K562 (cell line): ENCODE measurements at regions not wholly inside any gene's neighbourhood (a gene's known extent, or its start where the extent isn't known, plus 50 kb on each side); places are given as distances from the start of the nearest gene placed in this dataset.

Source experiments
- ATAC-seq: fragments of 200-7000 bp; cut with Tn5 transposase; 3 replicates; pipeline ENCODE4 v1.9.1; 2020; ENCODE audit warnings: moderate library complexity
- BruUV-seq: library from RNA; stranded (reverse); fragments of 400-500 nt; replicated peaks from 2 replicates; lab custom pipeline; 2021; lab: Mats Ljungman, UMichigan
- CTCF ChIA-PET: fragments of 300-600 bp; formaldehyde crosslinking; extraction: SDS; loops from one replicate; lab custom pipeline; 2021; ENCODE audit warnings: low intra/inter-chr PET ratio; lab: Yijun Ruan, JAX
- POLR2A ChIA-PET: fragments of 300-600, 350-650 bp; sonication (Branson Sonifier 250); formaldehyde crosslinking; extraction: SDS; loops from one replicate; lab custom pipeline; 2021; ENCODE audit warnings: antibody characterized with exemption, inconsistent platforms; lab: Yijun Ruan, JAX
- DNase-seq, 4 experiments: peaks; one replicate each; pipeline versions ENCODE4 v3.0.0 to v3.0.0-alpha.2; 2011 to 2018; ENCODE audit warnings: low spot score in 3 of 4, mixed read lengths in 3 of 4; ENCODE audit errors: extremely low read depth in 1 of 4
- FAIRE-seq: peaks from 2 replicates; lab custom pipeline; 2011; peaks lifted over from hg19 to GRCh38; lab: Jason Lieb, UNC
- H2AFZ ChIP-seq: 2 replicates; pipeline ENCODE4 v1.6.0; 2011; ENCODE audit warnings: low read depth, low read length, control low read depth, inconsistent platforms
- H3K27ac ChIP-seq: fragments of 200-600 bp; 3 replicates; pipeline ENCODE4 v1.8.0; 2011; ENCODE audit warnings: low read depth, mild to moderate bottlenecking, control low read depth, inconsistent platforms, low read length, moderate library complexity, mixed read lengths; ENCODE audit errors: extremely low read depth
- H3K27me3 ChIP-seq, 2 experiments: fragments of 300-600 bp in 1 of 2; 2 replicates in 1 of 2; 3 replicates in 1 of 2; pipeline versions ENCODE4 v1.6.0 to v1.8.0; 2011; ENCODE audit warnings: inconsistent platforms in 2 of 2, low read length in 2 of 2, mild to moderate bottlenecking in 1 of 2, mixed read lengths in 1 of 2, moderate library complexity in 1 of 2; ENCODE audit not compliant: control insufficient read depth in 2 of 2, insufficient read depth in 2 of 2
- H3K36me3 ChIP-seq: fragments of 300-600 bp; 3 replicates; pipeline ENCODE4 v1.8.0; 2011; ENCODE audit warnings: mild to moderate bottlenecking, low read length, inconsistent platforms; ENCODE audit not compliant: control insufficient read depth, insufficient read depth
- H3K4me1 ChIP-seq, 2 experiments: fragments of 200-600 bp in 1 of 2; replicated peaks in 1 of 2; 2 replicates in 1 of 2; 3 replicates in 1 of 2; pipeline versions ENCODE4 v1.5.1 to v1.8.0; 2011; ENCODE audit warnings: inconsistent platforms in 2 of 2, low read length in 2 of 2, mild to moderate bottlenecking in 1 of 2, mixed read lengths in 1 of 2, moderate library complexity in 1 of 2; ENCODE audit not compliant: control insufficient read depth in 2 of 2, insufficient read depth in 2 of 2
- H3K4me2 ChIP-seq: 2 replicates; pipeline ENCODE4 v1.6.1; 2011; ENCODE audit warnings: low read length, control low read depth, inconsistent platforms, mixed read lengths; ENCODE audit not compliant: insufficient read depth
- H3K4me3 ChIP-seq: fragments of 200-600 bp; sonication (generic), shearing (Covaris generic); 2 replicates; pipeline ENCODE4 v1.5.1; 2016; ENCODE audit warnings: control low read depth, inconsistent platforms
- H3K79me2 ChIP-seq: fragments of 200-600 bp; 3 replicates; pipeline ENCODE4 v1.8.0; 2011; ENCODE audit warnings: low read length, inconsistent platforms; ENCODE audit not compliant: control insufficient read depth, insufficient read depth
- H3K9ac ChIP-seq, 2 experiments: 2 replicates each; pipeline versions ENCODE4 v1.6.0 to v1.6.1; 2011; ENCODE audit warnings: low read depth in 2 of 2, low read length in 2 of 2, control low read depth in 1 of 2, inconsistent platforms in 1 of 2, mild to moderate bottlenecking in 1 of 2, mixed read lengths in 1 of 2; ENCODE audit not compliant: insufficient read depth in 1 of 2
- H3K9me1 ChIP-seq: one replicate; pipeline ENCODE4 v1.6.0; 2011; ENCODE audit warnings: inconsistent platforms, mild to moderate bottlenecking, low read length, moderate library complexity; ENCODE audit not compliant: control insufficient read depth, insufficient read depth
- H3K9me3 ChIP-seq: replicated peaks from 2 replicates; pipeline ENCODE4 v1.5.1; 2011; ENCODE audit warnings: low read depth, low read length, inconsistent platforms; ENCODE audit not compliant: control insufficient read depth, insufficient read depth
- H4K20me1 ChIP-seq: replicated peaks from 2 replicates; pipeline ENCODE4 v1.6.1; 2011; ENCODE audit warnings: low read length, inconsistent platforms, mixed read lengths; ENCODE audit not compliant: control insufficient read depth, insufficient read depth
- CEBPB ChIP-seq: fragments of 450-650 bp; IDR thresholded peaks from 2 replicates; pipeline ENCODE4 v1.6.1; 2016; ENCODE audit warnings: missing genetic modification characterization, missing compliant biosample characterization
- CEBPG ChIP-seq, 3 experiments: fragments of 200-800 bp in 1 of 3; sonication (Bioruptor generic) in 1 of 3; sonication (generic) in 1 of 3; formaldehyde crosslinking in 1 of 3; IDR thresholded peaks in 2 of 3; conservative IDR thresholded peaks in 1 of 3; 2 replicates each; pipeline versions ENCODE4 v1.6.1 to v1.8.0; 2016 to 2022; ENCODE audit warnings: missing compliant biosample characterization in 2 of 3, missing genetic modification characterization in 2 of 3, mild to moderate bottlenecking in 1 of 3, missing genetic modification reagents in 1 of 3
- WGBS: fragments of 100-300 bp; shearing (Covaris generic); methylation state at CpG from one replicate; pipeline ENCODE4 v1.1.6; 2016; ENCODE audit warnings: low coverage, mixed read lengths; ENCODE audit not compliant: insufficient coverage; ENCODE audit errors: missing lambda C conversion rate; 5-methylcytosine and 5-hydroxymethylcytosine counted together
- in situ Hi-C: fragments of 300-500 bp; cut with MboI; formaldehyde crosslinking; loops from 4 replicates; pipeline ENCODE4 v1.15.0; 2018; ENCODE audit warnings: inconsistent platforms, mixed read lengths
- intact Hi-C: fragments of 100-400 bp; cut with micrococcal nuclease; formaldehyde crosslinking; loops from 2 replicates; pipeline ENCODE4 v1.14.2; 2022
- TF ChIP-seq, protein P1 (sequence below), 2 experiments: IDR thresholded peaks; 2 replicates each; pipeline ENCODE4 v1.6.1; 2011; ENCODE audit warnings: borderline replicate concordance in 1 of 2, control low read depth in 1 of 2, low read depth in 1 of 2, low read length in 1 of 2, mild to moderate bottlenecking in 1 of 2, mixed read lengths in 1 of 2, moderate library complexity in 1 of 2; ENCODE audit not compliant: insufficient read depth in 1 of 2, insufficient read length in 1 of 2, poor library complexity in 1 of 2, severe bottlenecking in 1 of 2; ENCODE audit errors: extremely low read depth in 1 of 2

DNA sequence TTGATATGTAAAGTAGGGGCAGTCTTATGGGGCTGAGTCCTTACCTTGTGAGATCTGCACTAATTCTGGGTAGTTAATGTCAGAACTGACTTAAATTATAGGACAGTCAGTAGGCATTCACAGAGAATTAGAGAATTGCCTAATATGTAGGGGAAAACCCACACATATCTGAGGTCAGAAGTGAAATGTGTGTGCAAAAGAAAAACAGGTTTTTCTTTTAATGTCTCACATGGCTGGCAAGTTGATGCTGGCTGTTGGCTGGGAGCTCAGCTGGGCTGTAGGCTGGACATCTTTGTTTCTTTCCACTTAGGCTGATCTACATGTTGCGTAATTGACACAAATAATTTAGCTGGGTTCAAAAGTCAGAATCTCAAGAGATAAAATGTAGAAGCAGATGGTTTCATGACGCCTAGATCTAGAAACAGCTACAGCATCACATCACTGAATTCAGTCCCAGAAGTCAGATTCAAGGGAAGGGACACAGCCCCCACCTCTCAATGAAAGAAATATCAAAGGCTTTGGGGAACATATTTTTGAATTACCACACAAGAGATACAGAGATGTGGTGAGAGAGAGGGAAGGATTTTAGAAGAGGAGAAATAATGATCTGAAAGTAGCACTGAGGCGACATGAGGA lies 98.9 kb downstream of the TNFSF18 start:
- H4K20me1 ChIP-seq = no peaks in the 10 kb centered on the region
- DNase-seq = no peak
- TF ChIP-seq, protein P1, sequence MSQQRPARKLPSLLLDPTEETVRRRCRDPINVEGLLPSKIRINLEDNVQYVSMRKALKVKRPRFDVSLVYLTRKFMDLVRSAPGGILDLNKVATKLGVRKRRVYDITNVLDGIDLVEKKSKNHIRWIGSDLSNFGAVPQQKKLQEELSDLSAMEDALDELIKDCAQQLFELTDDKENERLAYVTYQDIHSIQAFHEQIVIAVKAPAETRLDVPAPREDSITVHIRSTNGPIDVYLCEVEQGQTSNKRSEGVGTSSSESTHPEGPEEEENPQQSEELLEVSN (IDR thresholded peaks at IDR 0.05; ENCODE audit: borderline replicate concordance in 1 of 2, extremely low read depth in 1 of 2, insufficient read depth in 1 of 2, insufficient read length in 1 of 2, low read depth in 1 of 2, low read length in 1 of 2, poor library complexity in 1 of 2, severe bottlenecking in 1 of 2) = no peak
- TF ChIP-seq CEBPB (tag) (peak; percentile 78), CEBPG (CRISPR knock-in tag; IDR thresholded peaks at IDR 0.05) (no peak), CEBPG (tag; conservative IDR thresholded peaks at IDR 0.05 in 1 of 2, IDR thresholded peaks at IDR 0.05 in 1 of 2) (peak; percentile 55 to 81; a peak in 3 of 4 replicates)
- TF ChIP-seq, all 486 proteins: peak for 2
- FAIRE-seq = no peak
- no peaks in the 10 kb centered on the region for H3K4me1 ChIP-seq
- no TSS peak for BruUV-seq
- no peaks in the 10 kb centered on the region for H3K36me3 ChIP-seq
- no peaks in the 10 kb centered on the region for H3K9me3 ChIP-seq
- H3K9ac ChIP-seq = no peak overlapping the region
- no peak overlapping the region for H2AFZ ChIP-seq
- H3K4me2 ChIP-seq = no peak overlapping the region
- no peaks in the 10 kb centered on the region for H3K27me3 ChIP-seq
- CTCF ChIA-PET = no interaction called here
- 3% methylated on average over 3 of the region's 3 CpGs for WGBS
- in situ Hi-C loops = no loop called here
- ATAC-seq = no peak
- no peaks in the 10 kb centered on the region for H3K9me1 ChIP-seq
- no peak overlapping the region for H3K4me3 ChIP-seq
- POLR2A ChIA-PET = no interaction called here
- intact Hi-C loops = no loop called here
- H3K27ac ChIP-seq = no peak overlapping the region
- H3K79me2 ChIP-seq = no peaks in the 10 kb centered on the region
